ENCODE measurements at regions not wholly inside any gene's neighbourhood (a gene's known extent, or its start where the extent isn't known, plus 50 kb on each side); places are given as distances from the start of the nearest gene placed in this dataset.

DNA sequence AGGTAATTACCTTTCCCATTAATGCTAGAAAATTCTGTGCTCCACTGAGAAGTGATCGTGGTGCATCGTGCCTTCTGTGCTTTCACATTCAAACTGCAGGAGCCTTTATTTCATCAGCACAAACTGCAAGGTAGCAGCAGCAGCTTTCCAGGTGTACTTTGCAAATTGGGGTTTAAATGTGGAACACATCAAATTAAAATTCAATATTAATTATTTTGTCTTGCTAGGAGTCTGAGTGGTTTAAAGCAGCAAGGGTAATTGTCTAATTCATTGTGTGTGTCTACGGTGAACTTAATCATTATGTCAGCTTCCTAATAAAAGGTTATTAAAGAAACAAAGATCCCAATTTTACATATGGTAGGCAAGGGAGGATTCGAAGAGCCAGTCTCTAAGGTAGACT is 180.8 kb upstream of the ATP5MC3 start:
- TF ChIP-seq, protein P1, sequence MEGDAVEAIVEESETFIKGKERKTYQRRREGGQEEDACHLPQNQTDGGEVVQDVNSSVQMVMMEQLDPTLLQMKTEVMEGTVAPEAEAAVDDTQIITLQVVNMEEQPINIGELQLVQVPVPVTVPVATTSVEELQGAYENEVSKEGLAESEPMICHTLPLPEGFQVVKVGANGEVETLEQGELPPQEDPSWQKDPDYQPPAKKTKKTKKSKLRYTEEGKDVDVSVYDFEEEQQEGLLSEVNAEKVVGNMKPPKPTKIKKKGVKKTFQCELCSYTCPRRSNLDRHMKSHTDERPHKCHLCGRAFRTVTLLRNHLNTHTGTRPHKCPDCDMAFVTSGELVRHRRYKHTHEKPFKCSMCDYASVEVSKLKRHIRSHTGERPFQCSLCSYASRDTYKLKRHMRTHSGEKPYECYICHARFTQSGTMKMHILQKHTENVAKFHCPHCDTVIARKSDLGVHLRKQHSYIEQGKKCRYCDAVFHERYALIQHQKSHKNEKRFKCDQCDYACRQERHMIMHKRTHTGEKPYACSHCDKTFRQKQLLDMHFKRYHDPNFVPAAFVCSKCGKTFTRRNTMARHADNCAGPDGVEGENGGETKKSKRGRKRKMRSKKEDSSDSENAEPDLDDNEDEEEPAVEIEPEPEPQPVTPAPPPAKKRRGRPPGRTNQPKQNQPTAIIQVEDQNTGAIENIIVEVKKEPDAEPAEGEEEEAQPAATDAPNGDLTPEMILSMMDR (IDR thresholded peaks at IDR 0.05): no peak
- Histone ChIP-seq H3K27me3 (no peaks in the 10 kb centered on the region), H3K36me3 (no peaks in the 10 kb centered on the region), H3K4me1 (no peaks in the 10 kb centered on the region), H3K27ac (no peak overlapping the region), H3K4me3 (no peak overlapping the region), H3K9me3 (no peaks in the 10 kb centered on the region)
- DNase-seq (ENCODE audit: low spot score): no peak

DNA sequence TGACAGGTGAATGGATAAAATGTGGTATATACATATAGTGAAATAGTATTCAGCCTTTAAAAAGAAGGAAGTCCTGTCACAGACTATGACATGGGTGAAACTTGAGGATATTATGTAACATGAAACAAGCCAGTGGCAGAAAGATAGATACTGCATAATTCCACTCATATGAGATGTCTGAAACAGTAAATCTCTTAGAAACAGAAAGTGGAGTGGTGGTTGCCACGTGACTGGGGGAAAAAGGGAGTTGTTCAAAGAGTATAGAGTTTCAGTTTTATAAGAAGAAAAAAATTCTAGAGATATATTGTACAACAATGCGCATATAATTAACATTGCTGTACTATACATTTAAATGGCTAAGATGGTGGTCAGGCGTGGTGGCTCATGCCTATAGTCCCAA is 178.2 kb upstream of the ATP5MC3 start:
- Histone ChIP-seq H3K27me3 (no peaks in the 10 kb centered on the region), H3K36me3 (no peaks in the 10 kb centered on the region), H3K4me3 (no peak overlapping the region), H3K9me3 (no peaks in the 10 kb centered on the region), H3K4me1 (no peaks in the 10 kb centered on the region), H3K27ac (no peak overlapping the region)
- DNase-seq (ENCODE audit: low spot score): no peak
- TF ChIP-seq, protein P1 (IDR thresholded peaks at IDR 0.05): no peak

DNA sequence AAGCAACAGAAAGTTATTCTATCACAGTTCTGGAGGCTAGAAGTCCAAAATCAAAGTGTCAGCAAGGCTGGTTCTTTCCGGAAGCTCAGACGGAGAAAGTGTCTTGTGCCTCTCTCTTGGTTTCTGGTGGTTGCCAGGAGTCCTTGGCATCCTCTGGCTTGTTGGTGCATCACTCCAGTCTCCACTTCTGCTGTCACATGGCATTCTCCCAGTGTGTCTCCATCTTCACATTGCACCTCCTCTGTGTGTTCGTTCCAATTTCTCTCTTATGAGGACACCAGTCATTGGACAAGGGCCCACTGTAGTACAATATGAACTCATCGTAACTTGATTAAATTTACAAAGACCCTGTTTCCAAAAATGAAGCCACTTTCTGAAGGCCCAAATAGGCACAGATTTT is 175.4 kb upstream of the ATP5MC3 start:
- no peak for DNase-seq (ENCODE audit: low spot score)
- no peaks in the 10 kb centered on the region for H3K4me1 ChIP-seq
- H3K9me3 ChIP-seq: no peaks in the 10 kb centered on the region
- no peaks in the 10 kb centered on the region for H3K27me3 ChIP-seq
- H3K27ac ChIP-seq: no peak overlapping the region
- no peak overlapping the region for H3K4me3 ChIP-seq
- TF ChIP-seq, protein P1 (IDR thresholded peaks at IDR 0.05): no peak
- no peaks in the 10 kb centered on the region for H3K36me3 ChIP-seq

DNA sequence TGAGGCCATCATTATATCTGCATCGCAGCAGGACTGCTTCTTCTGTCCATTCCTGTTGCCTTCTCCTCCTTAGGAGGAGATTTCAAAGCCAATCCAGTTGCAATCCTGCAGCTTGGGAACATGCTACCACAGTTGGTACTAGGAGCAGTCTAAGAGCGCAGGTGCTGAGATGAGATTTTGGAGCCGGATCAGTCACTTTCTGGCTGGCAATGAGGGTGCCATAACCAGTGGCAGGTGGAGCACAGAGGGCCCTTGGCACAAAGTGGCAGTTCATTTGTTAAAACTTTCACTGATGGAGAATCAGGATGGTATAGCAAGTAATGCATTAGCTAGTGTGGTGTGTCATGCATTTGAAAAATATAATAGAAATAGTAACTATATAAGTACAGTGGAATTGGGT is 173.7 kb upstream of the ATP5MC3 start:
- Histone ChIP-seq H3K4me3 (no peak overlapping the region), H3K9me3 (no peaks in the 10 kb centered on the region), H3K27me3 (no peaks in the 10 kb centered on the region), H3K4me1 (no peaks in the 10 kb centered on the region), H3K27ac (no peak overlapping the region), H3K36me3 (no peaks in the 10 kb centered on the region)
- DNase-seq (ENCODE audit: low spot score): no peak
- TF ChIP-seq, protein P1 (IDR thresholded peaks at IDR 0.05): no peak

DNA sequence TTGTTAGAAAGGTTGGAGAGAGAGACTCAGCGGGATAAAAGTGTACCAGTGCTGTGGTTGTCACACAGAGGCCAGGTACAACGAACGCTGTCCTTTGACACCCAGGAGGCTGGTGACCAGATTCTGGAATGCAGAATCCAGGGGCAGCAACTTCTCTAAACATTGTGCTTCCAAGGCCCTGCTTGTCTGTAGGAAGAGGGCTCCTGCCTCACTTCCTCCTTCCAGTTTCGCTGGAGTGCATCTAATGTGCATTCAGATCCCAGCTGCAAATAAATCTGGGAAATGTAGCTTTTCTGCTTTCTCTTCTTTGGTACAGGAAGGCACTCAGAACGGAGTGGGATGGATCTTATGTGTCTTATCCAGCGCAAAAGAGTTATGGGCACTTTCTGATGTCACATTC is 171.8 kb upstream of the ATP5MC3 start:
- TF ChIP-seq, protein P1 (IDR thresholded peaks at IDR 0.05): no peak
- Histone ChIP-seq H3K27me3 (no peaks in the 10 kb centered on the region), H3K36me3 (no peaks in the 10 kb centered on the region), H3K4me1 (no peaks in the 10 kb centered on the region), H3K27ac (no peak overlapping the region), H3K4me3 (no peak overlapping the region), H3K9me3 (no peaks in the 10 kb centered on the region)
- no peak for DNase-seq (ENCODE audit: low spot score)

DNA sequence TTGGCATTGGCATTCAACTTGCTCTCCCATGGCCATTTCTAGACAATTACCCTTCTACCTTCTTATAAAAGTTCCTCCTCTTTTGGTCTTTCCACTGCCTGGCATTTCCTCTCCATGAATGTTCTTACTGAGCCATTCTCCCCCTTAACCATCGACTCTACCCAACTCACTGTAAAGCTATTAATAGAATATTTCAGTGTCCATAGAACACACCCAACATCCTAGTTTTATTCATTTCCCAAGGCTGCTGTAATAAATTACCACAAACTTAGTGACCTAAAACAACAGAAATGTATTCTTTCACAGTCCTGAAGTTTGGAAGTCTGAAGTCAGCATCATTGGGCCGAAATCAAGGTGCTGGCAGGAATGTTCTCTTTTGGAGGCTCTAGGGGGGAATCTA is 170.0 kb upstream of the ATP5MC3 start:
- DNase-seq (ENCODE audit: low spot score): no peak
- H3K27ac ChIP-seq: no peak overlapping the region
- no peak overlapping the region for H3K4me3 ChIP-seq
- TF ChIP-seq, protein P1 (IDR thresholded peaks at IDR 0.05): no peak
- no peaks in the 10 kb centered on the region for H3K9me3 ChIP-seq
- no peaks in the 10 kb centered on the region for H3K36me3 ChIP-seq
- H3K27me3 ChIP-seq: no peaks in the 10 kb centered on the region
- no peaks in the 10 kb centered on the region for H3K4me1 ChIP-seq

Data from right atrium auricular region (tissue), 2 donors.